Left lung (tissue), 4 donors: ENCODE measurements at regions not wholly inside any gene's neighbourhood (a gene's known extent, or its start where the extent isn't known, plus 50 kb on each side); places are given as distances from the start of the nearest gene placed in this dataset.
"Not testable (repeated sequence)": the region's sequence is repeated elsewhere in the genome, so short reads cannot be mapped to it uniquely, and the experiment has no call there.

Experiments used
- ATAC-seq: fragments of 200-7000 bp; cut with Tn5 transposase; one replicate; pipeline ENCODE4 v1.9.1; 2020; ENCODE audit warnings: moderate library complexity
- DNase-seq, 4 donors: peaks; one replicate each; pipeline ENCODE4 v3.0.0-alpha.2; 2013 to 2020
- H3K27ac ChIP-seq, 2 donors: fragments of 200-600 bp; sonication (generic) in 1 of 2; one replicate each; pipeline versions ENCODE4 v1.5.0 to v1.8.0; 2020 to 2021
- H3K27me3 ChIP-seq, 2 donors: fragments of 200-600 bp; sonication (generic) in 1 of 2; one replicate each; pipeline versions ENCODE4 v1.5.0 to v1.8.0; 2020 to 2021
- H3K36me3 ChIP-seq, 2 donors: fragments of 200-600 bp; sonication (generic) in 1 of 2; one replicate each; pipeline versions ENCODE4 v1.5.0 to v1.8.0; 2020 to 2021
- H3K4me1 ChIP-seq, 2 donors: fragments of 200-600 bp; one replicate each; pipeline ENCODE4 v1.8.0; 2021
- H3K4me3 ChIP-seq, 2 donors: fragments of 200-600 bp; sonication (generic) in 1 of 2; one replicate each; pipeline versions ENCODE4 v1.5.0 to v1.8.0; 2020 to 2021; ENCODE audit warnings: mild to moderate bottlenecking in 1 of 2
- H3K9me3 ChIP-seq, 2 donors: fragments of 200-600 bp; sonication (generic) in 1 of 2; one replicate each; pipeline versions ENCODE4 v1.5.0 to v1.8.0; 2020 to 2021
- intact Hi-C, 2 donors: fragments of 100-400 bp; cut with DNase I; formaldehyde crosslinking; loops; one replicate each; pipeline versions ENCODE4 v1.11.2 to v1.14.2; 2022
- TF ChIP-seq, protein P1 (sequence below), 2 donors: fragments of 200-600 bp; sonication (generic) in 1 of 2; IDR thresholded peaks; one replicate each; pipeline versions ENCODE4 v1.5.0 to v1.8.0; 2021; ENCODE audit warnings: antibody characterized with exemption in 2 of 2
- donor health status: DM: no; HTN: yes; CAD: no.
- donor health status: DM: no; HTN: no; CAD: no.

- Histone ChIP-seq H3K4me1 (no peaks in the 10 kb centered on the region), H3K4me3 (no peak overlapping the region), H3K9me3 (peaks cover 0 to 33% of the 10 kb centered on the region in 2 donors), H3K27ac (no peak overlapping the region), H3K27me3 (no peaks in the 10 kb centered on the region), H3K36me3 (no peaks in the 10 kb centered on the region)
- TF ChIP-seq, protein P1, sequence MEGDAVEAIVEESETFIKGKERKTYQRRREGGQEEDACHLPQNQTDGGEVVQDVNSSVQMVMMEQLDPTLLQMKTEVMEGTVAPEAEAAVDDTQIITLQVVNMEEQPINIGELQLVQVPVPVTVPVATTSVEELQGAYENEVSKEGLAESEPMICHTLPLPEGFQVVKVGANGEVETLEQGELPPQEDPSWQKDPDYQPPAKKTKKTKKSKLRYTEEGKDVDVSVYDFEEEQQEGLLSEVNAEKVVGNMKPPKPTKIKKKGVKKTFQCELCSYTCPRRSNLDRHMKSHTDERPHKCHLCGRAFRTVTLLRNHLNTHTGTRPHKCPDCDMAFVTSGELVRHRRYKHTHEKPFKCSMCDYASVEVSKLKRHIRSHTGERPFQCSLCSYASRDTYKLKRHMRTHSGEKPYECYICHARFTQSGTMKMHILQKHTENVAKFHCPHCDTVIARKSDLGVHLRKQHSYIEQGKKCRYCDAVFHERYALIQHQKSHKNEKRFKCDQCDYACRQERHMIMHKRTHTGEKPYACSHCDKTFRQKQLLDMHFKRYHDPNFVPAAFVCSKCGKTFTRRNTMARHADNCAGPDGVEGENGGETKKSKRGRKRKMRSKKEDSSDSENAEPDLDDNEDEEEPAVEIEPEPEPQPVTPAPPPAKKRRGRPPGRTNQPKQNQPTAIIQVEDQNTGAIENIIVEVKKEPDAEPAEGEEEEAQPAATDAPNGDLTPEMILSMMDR (IDR thresholded peaks at IDR 0.05): no peak
- ATAC-seq (no peak), DNase-seq (no peak)
- intact Hi-C loops: no loop called here
Observed at GRCh38 chr7:4345004-4345403, 337.1 kb upstream of the FOXK1 start.

DNA sequence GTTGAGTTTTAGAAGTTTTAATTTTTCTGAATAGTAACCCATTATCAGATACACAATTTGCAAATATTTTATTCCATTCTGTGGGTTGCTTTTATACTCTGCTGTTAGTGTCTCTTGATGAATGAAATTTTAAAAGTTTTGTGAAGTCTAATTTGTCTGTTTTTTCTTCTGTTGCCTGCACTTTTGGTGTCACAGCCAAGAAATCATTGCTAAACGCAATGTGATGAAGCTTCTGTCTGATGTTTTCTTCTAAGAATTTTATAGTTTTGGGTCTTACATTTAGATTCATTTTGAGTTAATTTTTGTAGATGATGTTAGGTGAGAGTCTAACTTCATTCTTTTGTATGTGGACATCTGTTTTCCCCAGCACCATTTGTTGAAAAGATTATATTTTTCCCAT is 330.0 kb upstream of the FOXK1 start:
- DNase-seq (no peak), ATAC-seq (no peak)
- intact Hi-C loops: no loop called here
- H3K9me3 ChIP-seq: peaks cover 0 to 17% of the 10 kb centered on the region in 2 donors
- H3K4me1 ChIP-seq: no peaks in the 10 kb centered on the region
- H3K36me3 ChIP-seq: no peaks in the 10 kb centered on the region
- no peaks in the 10 kb centered on the region for H3K27me3 ChIP-seq
- TF ChIP-seq, protein P1 (IDR thresholded peaks at IDR 0.05): no peak
- no peak overlapping the region for H3K4me3 ChIP-seq
- no peak overlapping the region for H3K27ac ChIP-seq

DNA sequence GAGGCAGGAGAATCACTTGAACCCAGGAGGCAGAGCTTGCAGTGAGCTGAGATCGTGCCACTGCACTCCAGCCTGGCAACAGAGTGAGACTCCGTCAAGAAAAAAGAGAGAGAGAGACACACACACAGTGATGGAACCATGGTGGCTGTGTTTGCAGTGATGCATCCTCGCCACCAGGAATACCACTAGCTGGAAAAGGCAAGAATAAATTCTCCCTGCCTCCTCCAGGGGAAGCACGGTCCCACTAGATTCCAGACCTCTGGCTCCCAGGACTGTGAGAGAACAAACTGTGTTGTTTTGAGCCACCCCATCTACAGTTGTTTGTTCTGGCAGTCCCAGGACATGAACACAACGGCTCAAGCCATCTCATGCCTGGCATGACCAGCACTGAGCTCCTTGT is 320.3 kb upstream of the FOXK1 start:
- peaks cover 0 to 9% of the 10 kb centered on the region in 2 donors for H3K9me3 ChIP-seq
- ATAC-seq (no peak), DNase-seq (no peak)
- H3K27me3 ChIP-seq: no peaks in the 10 kb centered on the region
- H3K4me1 ChIP-seq: no peaks in the 10 kb centered on the region
- TF ChIP-seq, protein P1 (IDR thresholded peaks at IDR 0.05): no peak
- no peaks in the 10 kb centered on the region for H3K36me3 ChIP-seq
- no peak overlapping the region for H3K27ac ChIP-seq
- no peak overlapping the region for H3K4me3 ChIP-seq
- intact Hi-C loops: no loop called here

GRCh38 chr7:4383584-4383983 is 298.5 kb upstream of the FOXK1 start:
- Histone ChIP-seq H3K9me3 (peaks cover 0 to 15% of the 10 kb centered on the region in 2 donors), H3K36me3 (no peaks in the 10 kb centered on the region), H3K4me1 (no peaks in the 10 kb centered on the region), H3K27me3 (no peaks in the 10 kb centered on the region), H3K27ac (no peak overlapping the region), H3K4me3 (no peak overlapping the region)
- no peak for DNase-seq
- intact Hi-C loops: no loop called here
- ATAC-seq: no peak
- TF ChIP-seq, protein P1 (IDR thresholded peaks at IDR 0.05): no peak

- TF ChIP-seq, protein P1 (IDR thresholded peaks at IDR 0.05): no peak
- intact Hi-C loops: no loop called here
- peaks cover 0 to 13% of the 10 kb centered on the region in 2 donors for H3K9me3 ChIP-seq
Observed at GRCh38 chr7:4386190-4386589, 295.9 kb upstream of the FOXK1 start.

GRCh38 chr7:4391103-4391502 is 291.0 kb upstream of the FOXK1 start:
- H3K27ac ChIP-seq, H3K4me1 ChIP-seq, DNase-seq, ATAC-seq, H3K4me3 ChIP-seq, H3K27me3 ChIP-seq, intact Hi-C loops, H3K36me3 ChIP-seq: not testable (repeated sequence)
- H3K9me3 ChIP-seq: peaks cover 0 to 13% of the 10 kb centered on the region in 2 donors

More at GRCh38 chr7:4386190-4386589, 295.9 kb upstream of the FOXK1 start:
- DNase-seq (peak in 2 of 4 donors; percentile 4 to 7), ATAC-seq (no peak)
- no peak overlapping the region for H3K27ac ChIP-seq
- H3K27me3 ChIP-seq: no peaks in the 10 kb centered on the region
- H3K4me1 ChIP-seq: no peaks in the 10 kb centered on the region
- H3K4me3 ChIP-seq: no peak overlapping the region
- no peaks in the 10 kb centered on the region for H3K36me3 ChIP-seq
